Stomach (tissue), 8 donors: ENCODE measurements at regions not wholly inside any gene's neighbourhood (a gene's known extent, or its start where the extent isn't known, plus 50 kb on each side); places are given as distances from the start of the nearest gene placed in this dataset.

ENCODE experiments used
- DNase-seq, 2 donors: peaks; one replicate each; pipeline versions ENCODE4 v3.0.0 to v3.0.0-alpha.2; 2013 to 2019
- H3K27ac ChIP-seq, 5 donors: fragments of 200-600 bp in 4 of 5; sonication (generic) in 4 of 5; one replicate each; pipeline ENCODE4 v1.5.1; 2013 to 2019; ENCODE audit warnings: mild to moderate bottlenecking in 1 of 5, moderate library complexity in 1 of 5
- H3K27me3 ChIP-seq, 3 donors: fragments of 200-600 bp; sonication (generic); one replicate each; pipeline ENCODE4 v1.5.1; 2017 to 2019; ENCODE audit warnings: mixed run types in 1 of 3
- H3K36me3 ChIP-seq, 4 donors: fragments of 200-600 bp; sonication (generic); 1 replicate in 3 of 4; 2 replicates in 1 of 4; pipeline ENCODE4 v1.5.1; 2016 to 2019
- H3K4me1 ChIP-seq, 4 donors: fragments of 200-600 bp; sonication (generic); one replicate each; pipeline ENCODE4 v1.5.1; 2016 to 2019
- H3K4me3 ChIP-seq, 4 donors: fragments of 200-600 bp; sonication (generic) in 3 of 4; one replicate each; pipeline ENCODE4 v1.5.1; 2016 to 2019; ENCODE audit warnings: mild to moderate bottlenecking in 1 of 4
- H3K9me3 ChIP-seq, 4 donors: fragments of 200-600 bp; sonication (generic); one replicate each; pipeline ENCODE4 v1.5.1; 2016 to 2019
- EP300 ChIP-seq: sonication (generic); formaldehyde crosslinking; IDR thresholded peaks from one replicate; pipeline ENCODE4 v1.6.1; 2017; ENCODE audit warnings: antibody characterized with exemption
- POLR2A ChIP-seq, 4 donors: fragments of 450-650 bp; IDR thresholded peaks; one replicate each; pipeline ENCODE4 v1.6.1; 2016; ENCODE audit warnings: antibody characterized with exemption in 4 of 4, control low read depth in 2 of 4, mild to moderate bottlenecking in 1 of 4, moderate library complexity in 1 of 4
- POLR2AphosphoS5 ChIP-seq, 3 donors: sonication (generic); formaldehyde crosslinking; IDR thresholded peaks; one replicate each; pipeline ENCODE4 v1.6.1; 2016; ENCODE audit warnings: antibody characterized with exemption in 3 of 3
- WGBS, 5 donors: extraction: QIAGEN DNeasy Blood & Tissue Kit in 3 of 5; methylation state at CpG; one replicate each; pipeline versions ENCODE4 v1.1.5 to v1.1.7; 2013 to 2018; 5-methylcytosine and 5-hydroxymethylcytosine counted together
- intact Hi-C: fragments of 100-400 bp; cut with DNase I; formaldehyde crosslinking; loops from one replicate; pipeline ENCODE4 v1.15.1; 2023; ENCODE audit warnings: low total_unique reads
- TF ChIP-seq, protein P1 (sequence below), 7 experiments: fragments of 450-650 bp in 4 of 7; fragments of 200-600 bp in 3 of 7; sonication (generic) in 3 of 7; IDR thresholded peaks; one replicate each; pipeline ENCODE4 v1.5.1; 2016 to 2019; ENCODE audit warnings: antibody characterized with exemption in 7 of 7, control low read depth in 2 of 7, mild to moderate bottlenecking in 1 of 7
- donor health status: healthy with polysubstance abuse.
- donor health status: Bipolar disorder and iron deficiency.
- donor health status: healthy.

- H3K36me3 ChIP-seq, result no peaks in the 10 kb centered on the region
- intact Hi-C loops, result no loop called here
- no peak overlapping the region for H3K4me3 ChIP-seq
- H3K4me1 ChIP-seq, result peaks cover 0 to 13% (median 4%) of the 10 kb centered on the region in 4 donors
- no peak for DNase-seq
- 31 to 66% (median 44%) methylated on average over 1 of the region's 1 CpG for WGBS, 5 donors
- H3K27me3 ChIP-seq, result no peaks in the 10 kb centered on the region
- TF ChIP-seq POLR2A (IDR thresholded peaks at IDR 0.05) (no peak), POLR2AphosphoS5 (IDR thresholded peaks at IDR 0.05) (no peak), EP300 (no peak)
- TF ChIP-seq, protein P1, sequence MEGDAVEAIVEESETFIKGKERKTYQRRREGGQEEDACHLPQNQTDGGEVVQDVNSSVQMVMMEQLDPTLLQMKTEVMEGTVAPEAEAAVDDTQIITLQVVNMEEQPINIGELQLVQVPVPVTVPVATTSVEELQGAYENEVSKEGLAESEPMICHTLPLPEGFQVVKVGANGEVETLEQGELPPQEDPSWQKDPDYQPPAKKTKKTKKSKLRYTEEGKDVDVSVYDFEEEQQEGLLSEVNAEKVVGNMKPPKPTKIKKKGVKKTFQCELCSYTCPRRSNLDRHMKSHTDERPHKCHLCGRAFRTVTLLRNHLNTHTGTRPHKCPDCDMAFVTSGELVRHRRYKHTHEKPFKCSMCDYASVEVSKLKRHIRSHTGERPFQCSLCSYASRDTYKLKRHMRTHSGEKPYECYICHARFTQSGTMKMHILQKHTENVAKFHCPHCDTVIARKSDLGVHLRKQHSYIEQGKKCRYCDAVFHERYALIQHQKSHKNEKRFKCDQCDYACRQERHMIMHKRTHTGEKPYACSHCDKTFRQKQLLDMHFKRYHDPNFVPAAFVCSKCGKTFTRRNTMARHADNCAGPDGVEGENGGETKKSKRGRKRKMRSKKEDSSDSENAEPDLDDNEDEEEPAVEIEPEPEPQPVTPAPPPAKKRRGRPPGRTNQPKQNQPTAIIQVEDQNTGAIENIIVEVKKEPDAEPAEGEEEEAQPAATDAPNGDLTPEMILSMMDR (IDR thresholded peaks at IDR 0.05), result no peak
- no peak overlapping the region for H3K27ac ChIP-seq
- H3K9me3 ChIP-seq, result no peaks in the 10 kb centered on the region
Observed at GRCh38 chr12:92022093-92022492, 123.6 kb downstream of the BTG1 start.

GRCh38 chr12:92021666-92022035, 124.0 kb downstream of the BTG1 start:
- peaks cover 0 to 13% (median 4%) of the 10 kb centered on the region in 4 donors for H3K4me1 ChIP-seq
- TF ChIP-seq POLR2AphosphoS5 (IDR thresholded peaks at IDR 0.05) (no peak), EP300 (no peak), POLR2A (IDR thresholded peaks at IDR 0.05) (no peak)
- TF ChIP-seq, protein P1 (IDR thresholded peaks at IDR 0.05), result no peak
- intact Hi-C loops, result no loop called here
- no peak for DNase-seq
- no peaks in the 10 kb centered on the region for H3K27me3 ChIP-seq
- H3K36me3 ChIP-seq, result no peaks in the 10 kb centered on the region
- H3K9me3 ChIP-seq, result no peaks in the 10 kb centered on the region
- 29 to 57% (median 44%) methylated on average over 1 of the region's 1 CpG for WGBS, 5 donors
- no peak overlapping the region for H3K27ac ChIP-seq
- H3K4me3 ChIP-seq, result no peak overlapping the region

- intact Hi-C loops, result no loop called here
- H3K4me3 ChIP-seq, result no peak overlapping the region
- WGBS, 5 donors, result 26 to 45% (median 35%) methylated on average over 6 of the region's 6 CpGs
- DNase-seq, result no peak
- H3K36me3 ChIP-seq, result no peaks in the 10 kb centered on the region
- TF ChIP-seq, protein P1 (IDR thresholded peaks at IDR 0.05), result no peak
- TF ChIP-seq EP300 (no peak), POLR2A (IDR thresholded peaks at IDR 0.05) (no peak), POLR2AphosphoS5 (IDR thresholded peaks at IDR 0.05) (no peak)
- H3K4me1 ChIP-seq, result peaks cover 0 to 13% (median 4%) of the 10 kb centered on the region in 4 donors
- no peaks in the 10 kb centered on the region for H3K9me3 ChIP-seq
- no peak overlapping the region for H3K27ac ChIP-seq
- no peaks in the 10 kb centered on the region for H3K27me3 ChIP-seq
Observed at GRCh38 chr12:92020983-92021665, 124.5 kb downstream of the BTG1 start.

DNA sequence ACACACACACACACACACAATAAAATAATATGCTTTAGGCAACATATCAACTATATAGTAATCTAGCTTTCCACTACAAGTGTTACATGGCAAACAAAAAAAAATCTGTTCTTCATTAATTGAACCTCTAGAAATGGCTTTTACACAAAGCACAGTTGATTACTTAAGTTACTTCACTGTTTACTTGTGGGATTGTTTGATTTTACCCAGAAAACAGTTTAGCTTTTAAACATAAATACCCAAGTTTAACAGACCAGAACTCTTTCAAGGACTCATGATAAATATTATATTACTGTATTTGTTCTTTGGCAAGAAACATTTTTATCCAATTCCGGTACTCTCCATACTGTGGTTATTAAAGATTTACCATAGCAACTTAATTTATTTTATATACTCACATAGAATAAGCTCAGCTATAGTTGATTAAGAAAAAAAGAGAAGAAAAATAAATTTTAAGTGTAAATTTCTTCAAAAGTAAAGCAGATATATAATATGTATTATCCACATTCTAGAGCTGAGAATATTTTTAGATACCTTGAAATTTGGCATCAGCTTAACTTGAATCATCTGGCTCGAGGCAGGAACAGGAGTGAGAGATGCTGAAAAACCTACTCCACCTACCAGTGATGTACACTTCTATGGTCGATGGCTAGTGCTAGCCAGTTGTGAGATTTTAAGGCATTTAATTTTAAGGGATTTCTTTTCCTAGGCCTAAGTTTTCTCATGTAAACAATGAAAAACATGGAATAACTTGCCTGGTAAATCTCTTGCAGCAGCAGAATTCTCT, 126.0 kb downstream of the BTG1 start:
- intact Hi-C loops, result no loop called here
- TF ChIP-seq, protein P1 (IDR thresholded peaks at IDR 0.05), result no peak
- TF ChIP-seq EP300 (no peak), POLR2AphosphoS5 (IDR thresholded peaks at IDR 0.05) (no peak), POLR2A (IDR thresholded peaks at IDR 0.05) (no peak)
- DNase-seq, result no peak
- whole genome bisulfite sequencing, 5 donors, result 57 to 78% (median 61%) methylated on average over 3 of the region's 3 CpGs
- Histone ChIP-seq H3K9me3 (no peaks in the 10 kb centered on the region), H3K27me3 (no peaks in the 10 kb centered on the region), H3K4me3 (no peak overlapping the region), H3K4me1 (peaks cover 0 to 13% (median 4%) of the 10 kb centered on the region in 4 donors), H3K27ac (no peak overlapping the region), H3K36me3 (no peaks in the 10 kb centered on the region)
